ENCODE measurements at regions not wholly inside any gene's neighbourhood (a gene's known extent, or its start where the extent isn't known, plus 50 kb on each side); places are given as distances from the start of the nearest gene placed in this dataset.

DNA sequence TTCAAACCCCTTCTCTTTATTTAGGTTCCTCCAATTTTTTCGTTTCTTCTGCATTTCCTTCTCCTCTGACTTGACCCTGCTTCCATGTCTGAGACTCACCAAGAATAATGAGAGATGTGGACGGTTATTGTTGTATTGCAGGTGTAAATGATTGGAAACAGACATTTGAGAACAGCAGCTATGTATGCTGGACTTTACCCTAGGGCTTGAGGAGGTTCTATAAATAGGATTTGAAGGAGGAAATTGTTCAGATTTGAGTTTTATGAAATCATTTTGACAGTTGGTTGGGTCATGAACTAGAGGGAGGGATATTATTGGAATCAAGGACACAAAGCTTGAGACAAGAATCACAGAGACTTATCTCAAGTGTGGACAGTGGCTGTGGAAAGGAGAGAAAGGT, 614.6 kb upstream of the CPEB2 start:
- Histone ChIP-seq H3K56ac (ENCODE audit: insufficient read length, low read depth, low read length) (no peak overlapping the region), H2BK15ac (ENCODE audit: low read depth, low read length) (no peak overlapping the region), H3K9ac (ENCODE audit: extremely low read depth, insufficient read length, low read length) (no peak overlapping the region), H3K4me1 (ENCODE audit: insufficient read depth, low read length) (no peaks in the 10 kb centered on the region), H3K9me3 (ENCODE audit: control insufficient read depth, low read depth, low read length) (no peaks in the 10 kb centered on the region), H4K8ac (replicated peaks; ENCODE audit: insufficient read length, low read depth, low read length) (no peak overlapping the region), H3K4ac (ENCODE audit: low read depth, low read length) (no peak overlapping the region), H3K18ac (ENCODE audit: insufficient read length, low read depth, low read length) (no peak overlapping the region), H3K27me3 (ENCODE audit: insufficient read depth, low read length) (no peaks in the 10 kb centered on the region), H4K91ac (ENCODE audit: insufficient read length, low read depth, low read length) (no peak overlapping the region), H2BK120ac (ENCODE audit: low read depth, low read length, poor library complexity, severe bottlenecking) (no peak overlapping the region), H4K20me1 (ENCODE audit: control insufficient read depth, insufficient read depth, insufficient read length) (no peaks in the 10 kb centered on the region), H3K23ac (ENCODE audit: insufficient read length, low read depth, low read length) (no peak overlapping the region), H3K27ac (ENCODE audit: insufficient read length, low read depth, low read length) (no peak overlapping the region), H2BK20ac (ENCODE audit: low read depth, low read length, poor library complexity, severe bottlenecking) (no peak overlapping the region), H3K79me2 (ENCODE audit: insufficient read depth, low read length) (no peaks in the 10 kb centered on the region), H3K23me2 (ENCODE audit: insufficient read length, low read depth, low read length, poor library complexity, severe bottlenecking) (no peaks in the 10 kb centered on the region), H3T11ph (ENCODE audit: low read length) (no peak overlapping the region), H2BK5ac (ENCODE audit: insufficient read length, low read length) (no peak overlapping the region), H3K4me2 (ENCODE audit: insufficient read depth, insufficient read length, low read length) (no peak overlapping the region), H2BK12ac (ENCODE audit: insufficient read length, low read depth, low read length) (no peak overlapping the region), H2AK5ac (ENCODE audit: insufficient read length, low read length) (no peak overlapping the region), H4K5ac (ENCODE audit: insufficient read length, low read depth, low read length) (no peak overlapping the region), H3K79me1 (ENCODE audit: insufficient read depth, low read depth, low read length, poor library complexity, severe bottlenecking) (no peaks in the 10 kb centered on the region), H2AFZ (ENCODE audit: low read length) (no peak overlapping the region), H3K14ac (ENCODE audit: insufficient read depth, low read length) (no peak overlapping the region)
- Mint-ChIP-seq H3K27ac (no peak overlapping the region), H3K9me3 (peaks cover 0 to 2% of the 10 kb centered on the region in 2 experiments; a peak in 3 of 5 replicates), H3K4me1 (peaks cover 3 to 6% of the 10 kb centered on the region in 2 experiments; a peak in 2 of 4 replicates), H3K27me3 (ENCODE audit: low read depth) (no peaks in the 10 kb centered on the region), H3K36me3 (ENCODE audit: insufficient read depth in 1 of 3, low read depth in 3 of 3) (no peaks in the 10 kb centered on the region; a peak in 1 of 7 replicates), H3K4me3 (no peak overlapping the region)
- DNase-seq, result no peak
- WGBS (ENCODE audit: extremely low coverage, insufficient read length, low lambda C conversion rate), result no CpG with 5 or more reads among the region's 2 CpGs
- TF ChIP-seq, protein P1, sequence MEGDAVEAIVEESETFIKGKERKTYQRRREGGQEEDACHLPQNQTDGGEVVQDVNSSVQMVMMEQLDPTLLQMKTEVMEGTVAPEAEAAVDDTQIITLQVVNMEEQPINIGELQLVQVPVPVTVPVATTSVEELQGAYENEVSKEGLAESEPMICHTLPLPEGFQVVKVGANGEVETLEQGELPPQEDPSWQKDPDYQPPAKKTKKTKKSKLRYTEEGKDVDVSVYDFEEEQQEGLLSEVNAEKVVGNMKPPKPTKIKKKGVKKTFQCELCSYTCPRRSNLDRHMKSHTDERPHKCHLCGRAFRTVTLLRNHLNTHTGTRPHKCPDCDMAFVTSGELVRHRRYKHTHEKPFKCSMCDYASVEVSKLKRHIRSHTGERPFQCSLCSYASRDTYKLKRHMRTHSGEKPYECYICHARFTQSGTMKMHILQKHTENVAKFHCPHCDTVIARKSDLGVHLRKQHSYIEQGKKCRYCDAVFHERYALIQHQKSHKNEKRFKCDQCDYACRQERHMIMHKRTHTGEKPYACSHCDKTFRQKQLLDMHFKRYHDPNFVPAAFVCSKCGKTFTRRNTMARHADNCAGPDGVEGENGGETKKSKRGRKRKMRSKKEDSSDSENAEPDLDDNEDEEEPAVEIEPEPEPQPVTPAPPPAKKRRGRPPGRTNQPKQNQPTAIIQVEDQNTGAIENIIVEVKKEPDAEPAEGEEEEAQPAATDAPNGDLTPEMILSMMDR (conservative IDR thresholded peaks at IDR 0.05), result no peak

All from H9 (cell line).